Caco-2 (cell line): ENCODE measurements at regions not wholly inside any gene's neighbourhood (a gene's known extent, or its start where the extent isn't known, plus 50 kb on each side); places are given as distances from the start of the nearest gene placed in this dataset.

Experiments used
- BruUV-seq: library from RNA; stranded (reverse); fragments of 400-500 nt; replicated peaks from 2 replicates; lab custom pipeline; 2021; lab: Mats Ljungman, UMichigan
- CTCF ChIA-PET: fragments of 300-600 bp; sonication (Branson Sonifier 250); formaldehyde crosslinking; loops from one replicate; lab custom pipeline; 2022; ENCODE audit warnings: antibody characterized with exemption; lab: Charles Lee
- POLR2A ChIA-PET: fragments of 300-600 bp; sonication (Branson Sonifier 250); formaldehyde crosslinking; loops from one replicate; lab custom pipeline; 2022; ENCODE audit warnings: antibody characterized with exemption; lab: Charles Lee
- DNase-seq, 2 experiments: peaks; one replicate each; pipeline versions ENCODE4 v3.0.0 to v3.0.0-alpha.2; 2020 to 2022
- H3K27me3 ChIP-seq: replicated peaks from 2 replicates; pipeline ENCODE4 v1.6.0; 2011; ENCODE audit warnings: low read length; ENCODE audit not compliant: control insufficient read depth, insufficient read depth
- H3K36me3 ChIP-seq: 2 replicates; pipeline ENCODE4 v1.5.1; 2011; ENCODE audit warnings: low read length; ENCODE audit not compliant: control insufficient read depth, insufficient read depth
- H3K4me1 ChIP-seq: fragments of 250-450 bp; sonication (Bioruptor Pico); 2 replicates; pipeline ENCODE4 v1.5.1; 2020; ENCODE audit warnings: mild to moderate bottlenecking
- H3K4me3 ChIP-seq: 2 replicates; pipeline ENCODE4 v1.5.1; 2011; ENCODE audit warnings: low read depth, mild to moderate bottlenecking, control low read depth, low read length
- H3K9me3 ChIP-seq: fragments of 250-450 bp; sonication (Bioruptor Pico); 2 replicates; pipeline ENCODE4 v1.5.1; 2020; ENCODE audit warnings: mild to moderate bottlenecking, moderate library complexity
- H3K27ac Mint-ChIP-seq: one replicate; pipeline ENCODE4 v1.8.0; 2022; ENCODE audit warnings: mixed read lengths; ENCODE audit not compliant: unreplicated experiment
- H3K27me3 Mint-ChIP-seq: one replicate; pipeline ENCODE4 v1.8.0; 2022; ENCODE audit warnings: mixed read lengths; ENCODE audit not compliant: insufficient read depth, unreplicated experiment
- H3K36me3 Mint-ChIP-seq: one replicate; pipeline ENCODE4 v1.8.0; 2022; ENCODE audit warnings: mild to moderate bottlenecking, mixed read lengths; ENCODE audit not compliant: insufficient read depth, unreplicated experiment
- H3K4me1 Mint-ChIP-seq: one replicate; pipeline ENCODE4 v1.8.0; 2022; ENCODE audit warnings: low read depth, mixed read lengths; ENCODE audit not compliant: unreplicated experiment
- H3K4me3 Mint-ChIP-seq: one replicate; pipeline ENCODE4 v1.8.0; 2022; ENCODE audit warnings: mild to moderate bottlenecking, moderate library complexity, mixed read lengths; ENCODE audit not compliant: unreplicated experiment
- H3K9me3 Mint-ChIP-seq: one replicate; pipeline ENCODE4 v1.8.0; 2022; ENCODE audit warnings: mixed read lengths; ENCODE audit not compliant: unreplicated experiment
- intact Hi-C: fragments of 100-400 bp; cut with micrococcal nuclease; formaldehyde crosslinking; loops from one replicate; pipeline ENCODE4 v1.10.0; 2022; ENCODE audit not compliant: unreplicated experiment
- TF ChIP-seq, protein P1 (sequence below), 2 experiments: fragments of 200-600 bp in 1 of 2; IDR thresholded peaks; 1 replicate in 1 of 2; 2 replicates in 1 of 2; pipeline versions ENCODE4 v1.5.1 to v1.8.0; 2011 to 2022; ENCODE audit warnings: antibody characterized with exemption in 1 of 2, control low read depth in 1 of 2, inconsistent platforms in 1 of 2, low read depth in 1 of 2, low read length in 1 of 2, mild to moderate bottlenecking in 1 of 2, moderate library complexity in 1 of 2; ENCODE audit not compliant: insufficient read depth in 1 of 2, severe bottlenecking in 1 of 2, unreplicated experiment in 1 of 2

DNA sequence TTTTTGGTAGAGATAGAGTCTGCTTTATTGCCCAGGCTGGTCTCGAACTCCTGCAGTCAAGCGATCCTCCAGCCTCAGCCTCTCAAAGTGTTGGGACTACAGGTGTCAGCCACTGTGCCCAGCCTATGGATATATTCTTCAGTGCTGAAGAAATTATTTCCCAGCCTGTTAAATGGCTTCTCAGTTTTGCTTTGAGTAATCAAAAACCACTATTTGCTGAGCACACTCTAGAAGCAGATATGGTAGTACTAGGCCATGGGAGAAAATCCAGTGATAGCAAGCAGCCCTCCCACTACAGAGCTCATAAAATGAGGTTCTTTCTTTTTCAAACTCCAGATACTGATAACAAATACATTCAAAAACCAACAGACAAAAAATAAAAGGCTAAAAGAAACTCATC lies 80.6 kb upstream of the CLDN10 start:
- Mint-ChIP-seq H3K4me1 (no peaks in the 10 kb centered on the region), H3K4me3 (no peak overlapping the region), H3K9me3 (no peaks in the 10 kb centered on the region), H3K27ac (no peak overlapping the region), H3K27me3 (peaks cover 5% of the 10 kb centered on the region), H3K36me3 (no peaks in the 10 kb centered on the region)
- no TSS peak for BruUV-seq
- TF ChIP-seq, protein P1, sequence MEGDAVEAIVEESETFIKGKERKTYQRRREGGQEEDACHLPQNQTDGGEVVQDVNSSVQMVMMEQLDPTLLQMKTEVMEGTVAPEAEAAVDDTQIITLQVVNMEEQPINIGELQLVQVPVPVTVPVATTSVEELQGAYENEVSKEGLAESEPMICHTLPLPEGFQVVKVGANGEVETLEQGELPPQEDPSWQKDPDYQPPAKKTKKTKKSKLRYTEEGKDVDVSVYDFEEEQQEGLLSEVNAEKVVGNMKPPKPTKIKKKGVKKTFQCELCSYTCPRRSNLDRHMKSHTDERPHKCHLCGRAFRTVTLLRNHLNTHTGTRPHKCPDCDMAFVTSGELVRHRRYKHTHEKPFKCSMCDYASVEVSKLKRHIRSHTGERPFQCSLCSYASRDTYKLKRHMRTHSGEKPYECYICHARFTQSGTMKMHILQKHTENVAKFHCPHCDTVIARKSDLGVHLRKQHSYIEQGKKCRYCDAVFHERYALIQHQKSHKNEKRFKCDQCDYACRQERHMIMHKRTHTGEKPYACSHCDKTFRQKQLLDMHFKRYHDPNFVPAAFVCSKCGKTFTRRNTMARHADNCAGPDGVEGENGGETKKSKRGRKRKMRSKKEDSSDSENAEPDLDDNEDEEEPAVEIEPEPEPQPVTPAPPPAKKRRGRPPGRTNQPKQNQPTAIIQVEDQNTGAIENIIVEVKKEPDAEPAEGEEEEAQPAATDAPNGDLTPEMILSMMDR (IDR thresholded peaks at IDR 0.05; ENCODE audit: insufficient read depth in 1 of 2, low read depth in 1 of 2, low read length in 1 of 2, severe bottlenecking in 1 of 2, unreplicated experiment in 1 of 2), result no peak
- ChIA-PET POLR2A (no interaction called here), CTCF (interaction anchor here (0.6 kb wide), 1 partner anchor 286 kb away, joined by 3 read pairs; no protein-coding TSS in a partner anchor)
- intact Hi-C loops, result no loop called here
- Histone ChIP-seq H3K27me3 (no peaks in the 10 kb centered on the region; the same call in 1 of the 2 replicates), H3K9me3 (no peaks in the 10 kb centered on the region), H3K4me3 (no peak overlapping the region), H3K36me3 (no peaks in the 10 kb centered on the region), H3K4me1 (no peaks in the 10 kb centered on the region)
- DNase-seq, result no peak

DNA sequence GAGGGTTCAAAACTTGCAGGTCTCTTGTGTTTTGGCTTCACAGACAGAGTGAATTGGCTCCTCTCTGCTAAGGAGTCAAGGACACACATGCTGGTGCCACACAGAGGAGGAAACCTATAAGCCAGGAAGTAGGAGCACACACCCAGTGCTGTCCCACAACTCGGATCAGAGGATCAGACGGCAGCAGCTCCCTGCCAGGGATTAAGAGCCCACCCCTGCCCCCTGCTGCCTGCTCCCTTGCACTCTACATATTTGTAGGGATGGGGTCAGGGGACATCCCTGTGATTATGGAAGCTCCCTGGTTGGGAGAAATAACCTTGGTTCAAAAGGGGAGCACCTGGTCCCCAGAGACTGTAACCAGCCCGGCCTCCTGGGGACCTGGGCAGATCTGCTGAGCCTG lies 77.5 kb upstream of the CLDN10 start:
- no TSS peak for BruUV-seq
- ChIA-PET POLR2A (no interaction called here), CTCF (interaction anchor here (1.0 kb wide), 1 partner anchor 284 kb away, joined by 3 read pairs; no protein-coding TSS in a partner anchor)
- Histone ChIP-seq H3K4me3 (no peak overlapping the region), H3K36me3 (no peaks in the 10 kb centered on the region), H3K27me3 (no peaks in the 10 kb centered on the region; the same call in 1 of the 2 replicates), H3K4me1 (no peaks in the 10 kb centered on the region), H3K9me3 (no peaks in the 10 kb centered on the region)
- Mint-ChIP-seq H3K36me3 (no peaks in the 10 kb centered on the region), H3K4me3 (no peak overlapping the region), H3K9me3 (no peaks in the 10 kb centered on the region), H3K4me1 (no peaks in the 10 kb centered on the region), H3K27ac (no peak overlapping the region), H3K27me3 (peaks cover 7% of the 10 kb centered on the region)
- intact Hi-C loops, result no loop called here
- no peak for DNase-seq
- TF ChIP-seq, protein P1 (IDR thresholded peaks at IDR 0.05; ENCODE audit: insufficient read depth in 1 of 2, low read depth in 1 of 2, low read length in 1 of 2, severe bottlenecking in 1 of 2, unreplicated experiment in 1 of 2), result no peak

DNA sequence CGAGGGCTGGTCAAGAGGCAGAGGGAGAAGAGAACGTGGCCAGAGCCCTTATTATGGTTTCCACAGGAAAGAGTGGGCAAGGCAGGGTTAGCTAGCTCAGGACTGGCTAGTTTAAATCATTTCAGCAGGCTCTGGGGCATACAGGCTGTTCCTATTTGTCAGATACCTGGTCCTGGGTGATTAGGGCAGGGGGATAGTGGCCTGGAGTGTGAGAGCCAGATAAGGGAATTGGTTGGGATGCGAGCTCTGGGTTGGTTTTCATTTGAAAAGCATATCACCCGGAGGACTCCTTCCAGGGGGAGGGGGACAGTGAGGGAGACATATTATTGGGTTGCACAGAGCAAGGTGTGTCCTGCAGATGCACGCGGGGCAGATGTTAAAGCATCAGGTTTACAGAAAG lies 75.3 kb upstream of the CLDN10 start:
- POLR2A ChIA-PET, result no interaction called here
- no peak for DNase-seq
- H3K36me3 Mint-ChIP-seq, result no peaks in the 10 kb centered on the region
- H3K4me1 Mint-ChIP-seq, result no peaks in the 10 kb centered on the region
- Histone ChIP-seq H3K4me1 (no peaks in the 10 kb centered on the region), H3K4me3 (no peak overlapping the region), H3K9me3 (no peaks in the 10 kb centered on the region), H3K36me3 (no peaks in the 10 kb centered on the region), H3K27me3 (no peaks in the 10 kb centered on the region; the same call in 1 of the 2 replicates)
- BruUV-seq, result no TSS peak
- H3K9me3 Mint-ChIP-seq, result no peaks in the 10 kb centered on the region
- peaks cover 10% of the 10 kb centered on the region for H3K27me3 Mint-ChIP-seq
- CTCF ChIA-PET, result interaction anchor here (0.5 to 0.6 kb wide), 3 partner anchors 61 to 357 kb away, joined by 3 to 4 read pairs (median 3); no protein-coding TSS in a partner anchor
- H3K4me3 Mint-ChIP-seq, result no peak overlapping the region
- TF ChIP-seq, protein P1 (IDR thresholded peaks at IDR 0.05; ENCODE audit: insufficient read depth in 1 of 2, low read depth in 1 of 2, low read length in 1 of 2, severe bottlenecking in 1 of 2, unreplicated experiment in 1 of 2), result no peak
- H3K27ac Mint-ChIP-seq, result no peak overlapping the region
- intact Hi-C loops, result no loop called here
